HG03064 (cell line): ENCODE measurements at regions not wholly inside any gene's neighbourhood (a gene's known extent, or its start where the extent isn't known, plus 50 kb on each side); places are given as distances from the start of the nearest gene placed in this dataset.

Experiments used
- ATAC-seq: cut with Tn5 transposase; IDR thresholded peaks from one replicate; pipeline ENCODE4 v1.9.1; 2021; ENCODE audit warnings: low read depth; ENCODE audit not compliant: unreplicated experiment

DNA sequence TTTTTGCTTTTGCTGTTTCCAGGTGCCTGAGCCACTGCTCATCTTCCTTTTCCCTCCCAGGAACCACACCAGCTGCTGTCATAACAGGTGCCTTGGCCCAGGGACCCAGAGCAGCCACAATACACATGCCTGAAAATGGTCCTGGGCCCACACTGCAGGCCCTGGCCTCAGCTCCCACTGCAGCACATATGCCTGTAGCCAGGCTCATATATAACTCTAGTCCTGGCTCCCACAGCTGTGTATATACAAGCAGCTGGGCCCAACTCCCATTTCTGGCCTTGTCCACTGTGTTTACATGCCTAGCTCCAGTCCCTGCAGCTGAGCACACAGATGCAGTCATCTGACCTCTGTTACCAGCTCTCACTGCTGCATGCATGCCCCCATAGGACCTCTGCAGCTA, 930.5 kb downstream of the ADGRL3 start:
- ATAC-seq, result no peak

DNA sequence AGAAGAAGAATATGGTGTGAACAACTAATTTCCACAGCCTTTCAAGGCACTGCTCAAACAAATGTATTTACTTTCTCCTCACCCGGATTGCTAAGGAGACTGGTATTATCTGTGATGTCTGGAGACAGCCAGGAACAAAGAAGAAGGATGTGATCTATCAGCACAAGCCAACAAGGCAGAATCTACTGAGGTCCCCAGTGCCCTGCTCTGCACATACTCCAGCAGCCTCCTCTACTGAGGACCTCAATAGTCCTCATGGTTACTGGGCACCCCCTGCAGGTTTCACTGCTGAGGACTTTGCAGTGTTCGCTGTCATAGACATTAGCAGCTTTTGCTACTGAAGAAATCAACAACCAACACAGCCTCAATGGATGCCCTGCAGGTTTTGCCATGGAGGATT, 930.1 kb downstream of the ADGRL3 start:
- no peak for ATAC-seq
